ENCODE measurements at regions not wholly inside any gene's neighbourhood (a gene's known extent, or its start where the extent isn't known, plus 50 kb on each side); places are given as distances from the start of the nearest gene placed in this dataset.
"Not testable (repeated sequence)": the region's sequence is repeated elsewhere in the genome, so short reads cannot be mapped to it uniquely, and the experiment has no call there.

GRCh38 chr15:29550834-29551465, 271.3 kb downstream of the TJP1 start:
- no peak for DNase-seq

GRCh38 chr15:29548006-29548405, 274.3 kb downstream of the TJP1 start:
- no peak for DNase-seq

GRCh38 chr15:29544513-29545128, 275.0 kb upstream of the NSMCE3 start:
- no peak for DNase-seq

- DNase-seq = no peak
These were observed 273.4 kb upstream of the NSMCE3 start for GRCh38 chr15:29542994-29543393.

GRCh38 chr15:29541309-29541708, 271.7 kb upstream of the NSMCE3 start:
- no peak for DNase-seq

GRCh38 chr15:29540479-29540878, 270.9 kb upstream of the NSMCE3 start:
- no peak for DNase-seq

GRCh38 chr15:29539736-29540135, 270.1 kb upstream of the NSMCE3 start:
- no peak for DNase-seq

GRCh38 chr15:29538044-29538443, 268.4 kb upstream of the NSMCE3 start:
- DNase-seq = no peak

GRCh38 chr15:29535952-29536351, 266.3 kb upstream of the NSMCE3 start:
- DNase-seq = no peak

- DNase-seq = no peak
These were observed 264.8 kb upstream of the NSMCE3 start for GRCh38 chr15:29534378-29534777.

GRCh38 chr15:29533647-29534046, 264.0 kb upstream of the NSMCE3 start:
- DNase-seq = no peak

- no peak for DNase-seq
These were observed 262.7 kb upstream of the NSMCE3 start for GRCh38 chr15:29532296-29532695.

- no peak for DNase-seq
These were observed 261.3 kb upstream of the NSMCE3 start for GRCh38 chr15:29530966-29531365.

- DNase-seq = no peak
These were observed 259.4 kb upstream of the NSMCE3 start for GRCh38 chr15:29529043-29529442.

GRCh38 chr15:29528276-29528675, 258.7 kb upstream of the NSMCE3 start:
- no peak for DNase-seq

GRCh38 chr15:29526802-29527201, 257.2 kb upstream of the NSMCE3 start:
- no peak for DNase-seq

GRCh38 chr15:29522373-29523276, 253.0 kb upstream of the NSMCE3 start:
- DNase-seq = no peak

GRCh38 chr15:29518442-29518841, 248.8 kb upstream of the NSMCE3 start:
- DNase-seq = no peak

- DNase-seq = no peak
These were observed 248.2 kb upstream of the NSMCE3 start for GRCh38 chr15:29517829-29518228.

- DNase-seq = no peak
These were observed 247.3 kb upstream of the NSMCE3 start for GRCh38 chr15:29516929-29517328.

- no peak for DNase-seq
These were observed 245.3 kb upstream of the NSMCE3 start for GRCh38 chr15:29514926-29515325.

GRCh38 chr15:29511663-29512062, 242.0 kb upstream of the NSMCE3 start:
- DNase-seq = no peak

- DNase-seq = not testable (repeated sequence)
These were observed 235.9 kb upstream of the NSMCE3 start for GRCh38 chr15:29505535-29505934.

All from NCI-H2107 (cell line).